Mucosa of gallbladder (tissue), 1 donor: ENCODE measurements at regions not wholly inside any gene's neighbourhood (a gene's known extent, or its start where the extent isn't known, plus 50 kb on each side); places are given as distances from the start of the nearest gene placed in this dataset.
A peak's percentile ranks its signal among the peaks of the same experiment; 100 is the strongest.

Experiments
- DNase-seq: peaks from one replicate; pipeline ENCODE4 v3.0.0-alpha.2; 2020; ENCODE audit warnings: low spot score
- donor health status: DM: no; HTN: no; CAD: no.

DNA sequence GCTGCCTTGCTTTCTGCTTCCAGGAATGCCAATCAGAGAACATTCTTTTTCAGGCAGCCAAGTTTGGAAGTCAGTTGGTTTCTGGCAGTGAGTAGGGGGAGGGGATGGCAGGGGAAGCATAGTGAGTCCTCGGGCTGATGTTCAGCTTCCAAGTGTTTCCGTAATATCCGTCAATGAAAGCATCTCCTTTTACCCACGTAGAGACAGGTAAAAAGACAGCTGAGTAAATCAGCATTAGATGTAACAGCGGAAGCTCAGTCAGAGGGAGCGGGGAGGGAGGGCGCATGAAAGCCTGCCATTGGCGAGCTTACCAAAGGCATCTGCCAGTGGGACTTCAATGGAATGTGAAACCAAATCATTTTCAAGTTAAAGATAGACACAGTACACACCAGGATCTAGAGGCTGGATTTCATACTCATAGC lies 117.1 kb upstream of the DTNA start:
- DNase-seq, result peak; percentile 33

GRCh38 chr18:34594266-34594665 lies 115.8 kb upstream of the DTNA start:
- no peak for DNase-seq

DNA sequence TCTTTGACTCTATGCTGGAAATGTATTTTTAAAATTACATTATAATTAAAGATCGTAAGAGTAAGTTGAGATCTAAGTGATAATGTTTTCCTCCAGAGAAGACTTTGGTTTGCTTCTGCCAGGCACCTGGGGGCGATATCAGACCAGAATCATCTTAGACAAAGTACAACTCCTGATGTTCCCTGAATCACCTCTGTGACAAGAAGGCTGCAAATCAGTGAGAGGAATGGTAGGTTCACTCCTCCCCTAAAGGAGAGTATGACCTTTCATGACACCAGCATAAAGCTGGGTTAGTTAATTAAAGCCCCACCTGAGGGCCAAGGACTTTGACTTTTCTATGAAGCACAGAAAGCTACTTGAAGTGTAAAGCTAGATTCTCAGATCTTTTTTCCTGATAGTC lies 114.4 kb upstream of the DTNA start:
- no peak for DNase-seq

- DNase-seq, result no peak
These were observed 111.9 kb upstream of the DTNA start for GRCh38 chr18:34598120-34598635.

GRCh38 chr18:34600158-34600557 lies 109.9 kb upstream of the DTNA start:
- DNase-seq, result no peak

DNA sequence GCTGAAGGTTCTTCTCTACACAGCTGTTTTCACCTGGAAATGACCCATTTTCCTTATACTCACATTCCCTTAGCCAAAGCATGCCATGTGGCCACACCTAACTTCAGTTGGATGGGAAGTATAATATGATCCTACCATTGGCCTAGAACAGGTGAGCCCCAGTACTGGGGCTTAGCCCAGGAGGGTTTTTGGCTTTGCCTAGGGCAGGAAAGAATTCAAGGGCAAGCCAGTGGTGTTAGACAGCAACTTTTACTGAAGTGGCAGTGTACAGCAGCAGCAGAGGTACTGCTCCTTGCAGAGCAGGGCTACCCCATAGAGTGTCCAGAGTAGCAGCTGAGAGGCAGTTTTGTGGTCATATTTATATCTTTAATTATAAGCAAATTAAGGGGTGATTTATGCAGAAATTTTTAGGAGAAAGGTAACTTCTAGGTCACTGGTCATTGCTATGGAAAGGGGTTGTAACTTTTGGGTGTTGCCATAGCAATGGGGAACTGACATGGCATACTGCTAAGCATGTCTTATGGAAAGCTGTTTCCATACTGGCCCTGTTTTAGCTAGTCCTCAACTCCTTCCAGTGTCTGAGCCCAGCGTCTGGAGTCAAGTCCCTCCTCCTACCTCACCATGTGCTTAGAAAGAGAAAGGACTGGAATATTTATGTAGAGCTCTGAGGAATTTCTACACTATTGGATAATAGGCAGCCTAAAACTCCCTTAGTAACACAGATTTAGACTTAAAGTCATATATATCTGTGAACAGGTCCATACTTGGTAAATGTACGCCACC lies 109.0 kb upstream of the DTNA start:
- DNase-seq, result no peak

GRCh38 chr18:34604591-34604990 lies 105.5 kb upstream of the DTNA start:
- DNase-seq, result no peak

GRCh38 chr18:34606851-34607250 lies 103.2 kb upstream of the DTNA start:
- no peak for DNase-seq

DNA sequence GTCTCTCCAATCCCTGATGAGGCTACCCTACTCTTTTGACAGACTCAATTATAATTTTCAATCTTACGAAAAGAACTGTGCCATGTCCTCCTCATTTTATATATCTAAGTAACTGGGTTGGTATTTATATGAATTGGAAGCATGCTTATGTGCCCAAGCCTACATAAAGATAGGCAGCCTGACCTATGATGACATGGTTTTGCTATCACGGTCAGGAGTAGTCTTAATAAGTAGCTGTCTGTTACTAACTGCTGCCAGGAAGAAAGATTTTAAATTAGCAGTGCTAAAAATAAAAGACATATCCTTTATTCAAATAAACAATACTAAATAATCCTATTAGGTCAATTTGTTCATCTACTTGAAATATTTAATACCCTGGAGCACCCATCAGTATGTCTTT lies 102.0 kb upstream of the DTNA start:
- no peak for DNase-seq

- DNase-seq, result no peak
These were observed 100.0 kb upstream of the DTNA start for GRCh38 chr18:34609986-34610648.

- no peak for DNase-seq
These were observed 98.2 kb upstream of the DTNA start for GRCh38 chr18:34611904-34612303.

GRCh38 chr18:34620258-34620861 lies 89.7 kb upstream of the DTNA start:
- DNase-seq, result no peak

DNA sequence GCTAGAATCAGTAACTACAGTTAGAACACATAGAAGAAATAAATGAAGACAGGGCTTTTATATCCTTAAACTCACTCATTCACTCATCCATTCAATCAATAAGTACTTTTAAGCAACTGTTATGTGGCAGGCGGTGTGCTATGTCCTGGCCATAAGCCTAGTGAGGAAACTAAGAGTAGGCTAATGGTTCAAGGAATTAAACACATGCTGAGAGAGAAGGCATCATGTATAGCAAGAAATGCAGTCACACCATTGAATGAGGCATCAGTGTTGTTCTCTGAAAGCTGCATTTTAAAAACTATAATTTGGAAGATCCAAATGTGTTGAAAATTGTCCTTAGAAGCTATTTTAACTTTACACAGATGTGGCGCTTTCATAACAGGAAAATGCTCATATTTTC lies 86.5 kb upstream of the DTNA start:
- no peak for DNase-seq

DNA sequence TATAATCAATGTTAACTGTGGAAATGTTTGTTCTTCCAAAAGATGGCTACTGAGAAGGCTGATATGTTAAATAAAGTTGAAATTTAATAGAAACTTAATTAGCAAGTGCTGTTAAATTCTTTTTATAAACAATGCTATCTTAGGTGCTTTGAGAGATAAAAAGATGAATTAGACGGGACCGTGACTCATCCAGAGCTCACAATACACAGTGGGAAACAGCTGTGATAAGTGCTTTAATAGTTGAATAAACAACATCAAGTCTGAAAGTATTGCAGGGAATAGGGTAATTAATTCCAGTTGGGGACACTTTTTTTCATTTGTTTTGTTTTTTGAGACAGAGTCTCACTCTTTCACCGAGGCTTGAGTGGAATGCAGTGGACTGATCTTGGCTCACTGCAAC lies 85.5 kb upstream of the DTNA start:
- no peak for DNase-seq

- DNase-seq, result no peak
These were observed 83.5 kb upstream of the DTNA start for GRCh38 chr18:34626404-34627136.

DNA sequence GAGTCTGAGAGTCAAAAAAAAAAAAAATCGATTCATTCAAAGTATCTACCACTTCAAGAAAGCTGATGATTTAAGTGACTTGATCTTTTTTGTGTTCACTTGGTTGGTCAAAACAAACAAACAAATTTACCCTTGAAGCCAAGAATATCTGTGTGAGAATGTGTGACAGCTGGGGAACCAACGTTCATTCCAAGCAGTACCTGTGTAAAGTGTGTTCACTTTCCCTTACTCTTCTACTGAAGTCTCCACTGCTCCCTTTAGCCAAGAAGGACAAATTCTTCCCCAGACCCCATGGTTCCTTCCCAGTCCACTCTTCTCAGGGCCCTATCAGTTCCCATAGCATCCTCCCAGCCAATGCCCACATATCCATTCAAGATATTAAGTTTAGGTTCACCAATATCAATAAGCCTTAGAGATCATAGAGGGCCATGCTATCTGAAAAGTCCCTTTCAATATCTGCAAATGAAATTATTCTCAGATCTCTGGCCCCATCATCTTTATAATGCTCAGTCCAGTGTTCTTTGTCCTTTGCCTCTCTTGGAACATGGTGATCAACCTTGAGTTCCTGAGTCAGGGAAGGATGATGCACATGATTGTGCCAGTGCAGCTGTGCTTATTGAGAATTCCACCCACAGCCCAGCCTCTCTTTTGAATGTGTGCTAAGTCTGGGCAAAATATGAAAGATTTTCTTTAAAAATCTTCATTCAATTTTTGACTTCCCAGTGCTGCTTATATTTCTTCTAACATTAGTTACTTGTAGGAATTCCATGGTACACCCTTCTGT lies 82.8 kb upstream of the DTNA start:
- DNase-seq, result no peak

GRCh38 chr18:34631093-34631966 lies 78.8 kb upstream of the DTNA start:
- DNase-seq, result no peak

- DNase-seq, result no peak
These were observed 77.8 kb upstream of the DTNA start for GRCh38 chr18:34632321-34632720.

DNA sequence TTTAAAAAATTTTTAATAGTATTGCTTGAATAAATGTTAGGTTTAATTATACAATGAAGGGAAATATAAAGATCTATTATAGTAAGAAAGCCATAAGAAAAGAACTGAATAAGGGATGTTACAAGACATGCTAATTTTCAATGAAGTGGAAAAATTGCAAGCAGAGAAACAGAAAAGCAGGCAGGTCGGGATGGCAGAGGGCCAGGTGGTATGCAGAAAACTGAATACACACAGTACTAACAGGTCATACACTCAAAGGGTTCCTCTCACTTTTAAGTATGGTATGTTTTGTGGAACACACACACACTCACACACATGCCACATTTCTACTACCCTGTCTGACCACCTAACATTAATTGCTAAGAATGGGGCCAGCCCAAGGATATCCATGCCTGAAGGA lies 76.7 kb upstream of the DTNA start:
- no peak for DNase-seq

- no peak for DNase-seq
These were observed 72.8 kb upstream of the DTNA start for GRCh38 chr18:34637094-34637801.
